H1 (cell line): ENCODE measurements at regions not wholly inside any gene's neighbourhood (a gene's known extent, or its start where the extent isn't known, plus 50 kb on each side); places are given as distances from the start of the nearest gene placed in this dataset.

ENCODE experiments used
- CTCF ChIA-PET: fragments of 300-600 bp; sonication (Branson Sonifier 250); formaldehyde crosslinking; loops from one replicate; lab custom pipeline; 2021; ENCODE audit not compliant: partially characterized antibody; lab: Charles Lee
- POLR2A ChIA-PET: fragments of 300-600 bp; sonication (Branson Sonifier 250); formaldehyde crosslinking; loops from one replicate; lab custom pipeline; 2021; ENCODE audit warnings: inconsistent platforms; ENCODE audit not compliant: partially characterized antibody; lab: Charles Lee
- DNase-seq, 2 experiments: peaks; one replicate each; pipeline versions ENCODE4 v3.0.0 to v3.0.0-alpha.2; 2010 to 2022; ENCODE audit warnings: low spot score in 2 of 2, low read depth in 1 of 2, mixed read lengths in 1 of 2
- FAIRE-seq: peaks from 2 replicates; lab custom pipeline; 2011; peaks lifted over from hg19 to GRCh38; lab: Jason Lieb, UNC
- H2AFZ ChIP-seq: 2 replicates; pipeline ENCODE4 v1.8.1; 2012; ENCODE audit warnings: low read length, inconsistent platforms
- H2AK5ac ChIP-seq: 2 replicates; pipeline ENCODE4 v1.6.1; 2013; ENCODE audit warnings: low read depth, low read length
- H2BK120ac ChIP-seq: replicated peaks from 2 replicates; pipeline ENCODE3; 2013; ENCODE audit warnings: low read depth, low read length, inconsistent platforms
- H2BK12ac ChIP-seq: 2 replicates; pipeline ENCODE4 v1.6.1; 2013; ENCODE audit warnings: low read depth, low read length
- H2BK15ac ChIP-seq: 2 replicates; pipeline ENCODE4 v1.6.1; 2013; ENCODE audit warnings: low read length
- H2BK20ac ChIP-seq: 2 replicates; pipeline ENCODE4 v1.6.1; 2013; ENCODE audit warnings: low read length
- H2BK5ac ChIP-seq: 2 replicates; pipeline ENCODE4 v1.6.1; 2013; ENCODE audit warnings: low read depth, low read length
- H3K14ac ChIP-seq: 2 replicates; pipeline ENCODE4 v1.6.1; 2013; ENCODE audit warnings: inconsistent platforms; ENCODE audit not compliant: insufficient read length
- H3K18ac ChIP-seq: 2 replicates; pipeline ENCODE4 v1.6.1; 2013; ENCODE audit warnings: low read length; ENCODE audit errors: extremely low read depth
- H3K23ac ChIP-seq: 2 replicates; pipeline ENCODE4 v1.6.1; 2013; ENCODE audit warnings: inconsistent platforms; ENCODE audit not compliant: insufficient read length
- H3K23me2 ChIP-seq: 2 replicates; pipeline ENCODE4 v1.6.1; 2013; ENCODE audit warnings: low read depth, low read length
- H3K27ac ChIP-seq: 2 replicates; pipeline ENCODE4 v1.6.1; 2011; ENCODE audit warnings: low read depth, low read length, inconsistent platforms
- H3K27me3 ChIP-seq, 4 experiments: replicated peaks in 1 of 4; 1 replicate in 1 of 4; 2 replicates in 3 of 4; pipeline versions ENCODE4 v1.6.1 to v1.8.1; 2011 to 2013; ENCODE audit warnings: low read length in 3 of 4, mild to moderate bottlenecking in 3 of 4, inconsistent platforms in 2 of 4, mixed read lengths in 2 of 4, moderate library complexity in 1 of 4; ENCODE audit not compliant: control insufficient read depth in 3 of 4, insufficient read depth in 3 of 4; ENCODE audit errors: extremely low read depth in 1 of 4
- H3K36me3 ChIP-seq, 4 experiments: 2 replicates each; pipeline versions ENCODE4 v1.6.1 to v1.8.1; 2011 to 2013; ENCODE audit warnings: mild to moderate bottlenecking in 4 of 4, low read length in 3 of 4, moderate library complexity in 2 of 4, control low read depth in 1 of 4, inconsistent platforms in 1 of 4; ENCODE audit not compliant: insufficient read depth in 4 of 4, control insufficient read depth in 2 of 4
- H3K4ac ChIP-seq: replicated peaks from 2 replicates; pipeline ENCODE3; 2013; ENCODE audit warnings: low read length, low read depth, mixed read lengths, inconsistent platforms; ENCODE audit not compliant: insufficient read length
- H3K4me1 ChIP-seq, 4 experiments: replicated peaks in 1 of 4; 1 replicate in 1 of 4; 2 replicates in 3 of 4; pipeline versions ENCODE4 v1.6.1 to v1.8.1; 2011 to 2013; ENCODE audit warnings: low read length in 3 of 4, inconsistent platforms in 2 of 4, mixed read lengths in 1 of 4; ENCODE audit not compliant: insufficient read depth in 4 of 4, control insufficient read depth in 3 of 4
- H3K4me2 ChIP-seq, 2 experiments: 2 replicates each; pipeline versions ENCODE4 v1.6.1 to v1.8.1; 2011 to 2013; ENCODE audit warnings: low read depth in 2 of 2, low read length in 2 of 2, control low read depth in 1 of 2, inconsistent platforms in 1 of 2, mild to moderate bottlenecking in 1 of 2; ENCODE audit not compliant: insufficient read depth in 1 of 2
- H3K4me3 ChIP-seq, 4 experiments: fragments of 200-600, 300-600 bp in 1 of 4; sonication (generic), shearing (Covaris generic), sonication (Bioruptor Twin) in 1 of 4; 2 replicates each; pipeline versions ENCODE4 v1.5.1 to v1.8.1; 2011 to 2016; ENCODE audit warnings: low read length in 4 of 4, low read depth in 3 of 4, control low read depth in 2 of 4, inconsistent platforms in 2 of 4, mild to moderate bottlenecking in 2 of 4, mixed read lengths in 1 of 4, moderate library complexity in 1 of 4; ENCODE audit not compliant: insufficient read depth in 2 of 4; ENCODE audit errors: extremely low read depth in 1 of 4
- H3K56ac ChIP-seq: replicated peaks from 2 replicates; pipeline ENCODE3; 2013; ENCODE audit warnings: low read depth, mild to moderate bottlenecking, mixed read lengths, low read length, inconsistent platforms; ENCODE audit not compliant: insufficient read length
- H3K79me1 ChIP-seq: 2 replicates; pipeline ENCODE4 v1.6.1; 2013; ENCODE audit warnings: low read depth, low read length, control low read depth
- H3K79me2 ChIP-seq, 2 experiments: 2 replicates each; pipeline versions ENCODE4 v1.6.1 to v1.8.1; 2012 to 2013; ENCODE audit warnings: low read length in 2 of 2, mild to moderate bottlenecking in 2 of 2, inconsistent platforms in 1 of 2; ENCODE audit not compliant: insufficient read depth in 2 of 2, control insufficient read depth in 1 of 2
- H3K9ac ChIP-seq, 4 experiments: replicated peaks in 1 of 4; 1 replicate in 1 of 4; 2 replicates in 3 of 4; pipeline versions ENCODE4 v1.6.1 to v1.8.1; 2011 to 2013; ENCODE audit warnings: low read depth in 3 of 4, low read length in 3 of 4, control low read depth in 2 of 4, mild to moderate bottlenecking in 2 of 4, moderate library complexity in 2 of 4, inconsistent platforms in 1 of 4; ENCODE audit errors: extremely low read depth in 1 of 4
- H3K9me3 ChIP-seq, 2 experiments: 2 replicates each; pipeline versions ENCODE4 v1.6.1 to v1.8.1; 2012 to 2013; ENCODE audit warnings: mild to moderate bottlenecking in 2 of 2, moderate library complexity in 2 of 2, control low read depth in 1 of 2, inconsistent platforms in 1 of 2, low read depth in 1 of 2, low read length in 1 of 2, mixed read lengths in 1 of 2; ENCODE audit not compliant: insufficient read depth in 2 of 2
- H4K20me1 ChIP-seq, 2 experiments: replicated peaks in 1 of 2; 2 replicates each; pipeline versions ENCODE3 to v1.8.1; 2011 to 2013; ENCODE audit warnings: inconsistent platforms in 2 of 2, low read length in 2 of 2, mild to moderate bottlenecking in 1 of 2; ENCODE audit not compliant: insufficient read depth in 2 of 2, control insufficient read depth in 1 of 2
- H4K5ac ChIP-seq: 2 replicates; pipeline ENCODE4 v1.6.1; 2013; ENCODE audit warnings: low read length, low read depth, mixed read lengths, inconsistent platforms; ENCODE audit not compliant: insufficient read length
- H4K8ac ChIP-seq: 2 replicates; pipeline ENCODE4 v1.8.0; 2013; ENCODE audit warnings: mild to moderate bottlenecking, moderate library complexity, low read length, inconsistent platforms; ENCODE audit not compliant: insufficient read depth; ENCODE audit errors: extremely low read depth
- H4K91ac ChIP-seq: replicated peaks from 2 replicates; pipeline ENCODE3; 2013; ENCODE audit warnings: low read length, mixed read lengths, inconsistent platforms; ENCODE audit not compliant: insufficient read length
- CTBP2 ChIP-seq: IDR thresholded peaks from 2 replicates; pipeline ENCODE4 v1.7.0; 2011; ENCODE audit warnings: borderline replicate concordance, mild to moderate bottlenecking, moderate library complexity, mixed read lengths, low read length; ENCODE audit not compliant: insufficient read depth, insufficient read length
- GABPA ChIP-seq: IDR thresholded peaks from 2 replicates; pipeline ENCODE4 v1.6.1; 2011; ENCODE audit warnings: mild to moderate bottlenecking, low read length, moderate library complexity, borderline replicate concordance; ENCODE audit not compliant: insufficient read depth
- GTF2F1 ChIP-seq: IDR thresholded peaks from 2 replicates; pipeline ENCODE4 v1.6.1; 2012; ENCODE audit warnings: low read depth, low read length, improper control_type of control experiment, borderline replicate concordance
- HDAC2 ChIP-seq, 2 experiments: fragments of 300-600 bp in 1 of 2; sonication (generic) in 1 of 2; IDR thresholded peaks; 2 replicates each; pipeline ENCODE4 v1.6.1; 2011 to 2012; ENCODE audit warnings: low read depth in 2 of 2, low read length in 2 of 2, mild to moderate bottlenecking in 2 of 2, moderate library complexity in 2 of 2, borderline replicate concordance in 1 of 2, inconsistent platforms in 1 of 2
- JUN ChIP-seq: IDR thresholded peaks from 2 replicates; pipeline ENCODE4 v1.6.1; 2011; ENCODE audit warnings: low read depth, mild to moderate bottlenecking, improper control_type of control experiment, low read length
- RXRA ChIP-seq: IDR thresholded peaks from 2 replicates; pipeline ENCODE4 v1.6.1; 2011; ENCODE audit warnings: low read depth, mild to moderate bottlenecking, low read length, moderate library complexity; ENCODE audit not compliant: insufficient read depth
- SIN3A ChIP-seq, 2 experiments: IDR thresholded peaks in 1 of 2; conservative IDR thresholded peaks in 1 of 2; 2 replicates each; pipeline ENCODE4 v1.6.1; 2011 to 2012; ENCODE audit warnings: low read length in 2 of 2, improper control_type of control experiment in 1 of 2, low read depth in 1 of 2, mild to moderate bottlenecking in 1 of 2
- SIX5 ChIP-seq: IDR thresholded peaks from 2 replicates; pipeline ENCODE4 v1.6.1; 2011; ENCODE audit warnings: mild to moderate bottlenecking, low read depth, low read length
- SP2 ChIP-seq: IDR thresholded peaks from 2 replicates; pipeline ENCODE4 v1.6.1; 2012; ENCODE audit warnings: mild to moderate bottlenecking, low read length, inconsistent platforms
- TAF7 ChIP-seq: optimal IDR thresholded peaks from 2 replicates; pipeline ENCODE3; 2011; ENCODE audit warnings: low read depth, mild to moderate bottlenecking, inconsistent platforms, low read length, moderate library complexity, borderline replicate concordance
- ZNF274 ChIP-seq: IDR thresholded peaks from 2 replicates; pipeline ENCODE4 v1.7.0; 2012; ENCODE audit warnings: low read length, borderline replicate concordance; ENCODE audit errors: extremely low read depth
- WGBS, 2 experiments: shearing (Covaris generic) in 1 of 2; methylation state at CpG; one replicate each; pipeline versions ENCODE4 v1.1.6 to v1.1.7; 2013 to 2015; ENCODE audit warnings: low lambda C conversion rate in 2 of 2, mixed read lengths in 2 of 2, inconsistent platforms in 1 of 2, low coverage in 1 of 2, missing lambda C conversion rate in 1 of 2; ENCODE audit not compliant: insufficient replicate concordance in 2 of 2, insufficient coverage in 1 of 2, insufficient read length in 1 of 2; ENCODE audit errors: extremely low coverage in 1 of 2, missing lambda C conversion rate in 1 of 2; 5-methylcytosine and 5-hydroxymethylcytosine counted together
- TF ChIP-seq, protein P1 (sequence below): IDR thresholded peaks from 2 replicates; pipeline ENCODE4 v1.6.1; 2012; ENCODE audit warnings: inconsistent platforms

DNA sequence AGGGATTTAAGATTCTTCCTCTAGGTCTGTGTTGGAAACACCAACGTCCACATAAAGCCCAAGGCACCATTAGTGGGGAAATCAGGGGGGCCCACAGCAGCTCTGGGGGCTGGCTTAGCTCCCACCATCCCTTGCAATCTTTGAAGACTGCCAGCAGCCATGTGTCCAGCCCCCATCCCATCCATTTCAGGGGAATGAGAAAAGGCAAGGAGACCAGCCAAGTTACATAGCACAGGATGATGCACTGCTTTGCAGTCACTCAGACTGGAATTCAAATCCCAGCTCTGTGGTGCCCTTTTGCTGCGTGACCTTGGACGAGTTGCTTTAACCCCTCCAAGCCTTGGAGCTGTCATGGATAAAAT lies 108.9 kb upstream of the ZMIZ1 start:
- Histone ChIP-seq H3K23ac (no peak overlapping the region), H3K36me3 (no peaks in the 10 kb centered on the region), H3K18ac (no peak overlapping the region), H2BK5ac (no peak overlapping the region), H3K4me2 (no peak overlapping the region), H2BK15ac (no peak overlapping the region), H3K56ac (no peak overlapping the region), H2AFZ (no peak overlapping the region), H2BK120ac (no peak overlapping the region), H3K23me2 (peaks cover 2% of the 10 kb centered on the region; the same call in 1 of the 2 replicates), H2AK5ac (no peak overlapping the region), H3K79me1 (no peaks in the 10 kb centered on the region; the same call in 1 of the 2 replicates), H3K14ac (no peak overlapping the region), H3K27me3 (no peaks in the 10 kb centered on the region; a peak in 3 of 7 replicates), H3K9ac (no peak overlapping the region), H3K4me1 (peaks cover 6 to 19% (median 11%) of the 10 kb centered on the region in 4 experiments), H3K27ac (no peak overlapping the region), H3K79me2 (no peaks in the 10 kb centered on the region), H2BK12ac (no peak overlapping the region), H3K4ac (no peak overlapping the region), H3K4me3 (no peak overlapping the region), H4K91ac (no peak overlapping the region), H4K8ac (no peak overlapping the region), H2BK20ac (no peak overlapping the region), H4K20me1 (no peaks in the 10 kb centered on the region), H3K9me3 (no peaks in the 10 kb centered on the region), H4K5ac (no peak overlapping the region)
- WGBS, 2 experiments: 88% methylated on average over 3 of the region's 3 CpGs; no CpG with 5 or more reads in 1 of the 2 experiments
- POLR2A ChIA-PET: interaction anchor here (1.3 kb wide), 1 partner anchor 10 kb away, joined by 3 read pairs; no protein-coding TSS in a partner anchor
- no peak for FAIRE-seq
- no peak for DNase-seq
- CTCF ChIA-PET: interaction anchor here (1.4 to 2.8 kb wide), 2 partner anchors 236 to 237 kb away, joined by 4 to 10 read pairs; no protein-coding TSS in a partner anchor
- no peak for TF ChIP-seq TAF7
- TF ChIP-seq JUN: no peak
- no peak for TF ChIP-seq SP2
- no peak for TF ChIP-seq GTF2F1
- TF ChIP-seq SIX5: no peak
- no peak for TF ChIP-seq GABPA
- TF ChIP-seq RXRA: no peak
- TF ChIP-seq, protein P1, sequence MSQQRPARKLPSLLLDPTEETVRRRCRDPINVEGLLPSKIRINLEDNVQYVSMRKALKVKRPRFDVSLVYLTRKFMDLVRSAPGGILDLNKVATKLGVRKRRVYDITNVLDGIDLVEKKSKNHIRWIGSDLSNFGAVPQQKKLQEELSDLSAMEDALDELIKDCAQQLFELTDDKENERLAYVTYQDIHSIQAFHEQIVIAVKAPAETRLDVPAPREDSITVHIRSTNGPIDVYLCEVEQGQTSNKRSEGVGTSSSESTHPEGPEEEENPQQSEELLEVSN: no peak
- no peak for TF ChIP-seq HDAC2 (IDR thresholded peaks at IDR 0.05; ENCODE audit: borderline replicate concordance in 1 of 2, low read depth in 2 of 2, low read length in 2 of 2)
- no peak for TF ChIP-seq SIN3A (conservative IDR thresholded peaks at IDR 0.05 in 1 of 2, IDR thresholded peaks at IDR 0.05 in 1 of 2; ENCODE audit: low read depth in 1 of 2, low read length in 2 of 2)
- no peak for TF ChIP-seq CTBP2
- no peak for TF ChIP-seq ZNF274
